Stomach (tissue), 8 donors: ENCODE measurements at regions not wholly inside any gene's neighbourhood (a gene's known extent, or its start where the extent isn't known, plus 50 kb on each side); places are given as distances from the start of the nearest gene placed in this dataset.

Source experiments
- DNase-seq, 2 donors: peaks; one replicate each; pipeline versions ENCODE4 v3.0.0 to v3.0.0-alpha.2; 2013 to 2019
- H3K27ac ChIP-seq, 5 donors: fragments of 200-600 bp in 4 of 5; sonication (generic) in 4 of 5; one replicate each; pipeline ENCODE4 v1.5.1; 2013 to 2019; ENCODE audit warnings: mild to moderate bottlenecking in 1 of 5, moderate library complexity in 1 of 5
- H3K27me3 ChIP-seq, 3 donors: fragments of 200-600 bp; sonication (generic); one replicate each; pipeline ENCODE4 v1.5.1; 2017 to 2019; ENCODE audit warnings: mixed run types in 1 of 3
- H3K36me3 ChIP-seq, 4 donors: fragments of 200-600 bp; sonication (generic); 1 replicate in 3 of 4; 2 replicates in 1 of 4; pipeline ENCODE4 v1.5.1; 2016 to 2019
- H3K4me1 ChIP-seq, 4 donors: fragments of 200-600 bp; sonication (generic); one replicate each; pipeline ENCODE4 v1.5.1; 2016 to 2019
- H3K4me3 ChIP-seq, 4 donors: fragments of 200-600 bp; sonication (generic) in 3 of 4; one replicate each; pipeline ENCODE4 v1.5.1; 2016 to 2019; ENCODE audit warnings: mild to moderate bottlenecking in 1 of 4
- H3K9me3 ChIP-seq, 4 donors: fragments of 200-600 bp; sonication (generic); one replicate each; pipeline ENCODE4 v1.5.1; 2016 to 2019
- CTCF ChIP-seq, 7 experiments: fragments of 450-650 bp in 4 of 7; fragments of 200-600 bp in 3 of 7; sonication (generic) in 3 of 7; IDR thresholded peaks; one replicate each; pipeline ENCODE4 v1.5.1; 2016 to 2019; ENCODE audit warnings: antibody characterized with exemption in 7 of 7, control low read depth in 2 of 7, mild to moderate bottlenecking in 1 of 7
- EP300 ChIP-seq: sonication (generic); formaldehyde crosslinking; IDR thresholded peaks from one replicate; pipeline ENCODE4 v1.6.1; 2017; ENCODE audit warnings: antibody characterized with exemption
- POLR2A ChIP-seq, 4 donors: fragments of 450-650 bp; IDR thresholded peaks; one replicate each; pipeline ENCODE4 v1.6.1; 2016; ENCODE audit warnings: antibody characterized with exemption in 4 of 4, control low read depth in 2 of 4, mild to moderate bottlenecking in 1 of 4, moderate library complexity in 1 of 4
- POLR2AphosphoS5 ChIP-seq, 3 donors: sonication (generic); formaldehyde crosslinking; IDR thresholded peaks; one replicate each; pipeline ENCODE4 v1.6.1; 2016; ENCODE audit warnings: antibody characterized with exemption in 3 of 3
- WGBS, 5 donors: extraction: QIAGEN DNeasy Blood & Tissue Kit in 3 of 5; methylation state at CpG; one replicate each; pipeline versions ENCODE4 v1.1.5 to v1.1.7; 2013 to 2018; 5-methylcytosine and 5-hydroxymethylcytosine counted together
- intact Hi-C: fragments of 100-400 bp; cut with DNase I; formaldehyde crosslinking; loops from one replicate; pipeline ENCODE4 v1.15.1; 2023; ENCODE audit warnings: low total_unique reads
- donor health status: healthy with polysubstance abuse.
- donor health status: Bipolar disorder and iron deficiency.
- donor health status: healthy.

- intact Hi-C loops, result no loop called here
- WGBS, 5 donors, result 55 to 81% (median 74%) methylated on average over 3 of the region's 3 CpGs
Measured at GRCh38 chr6:86471791-86472190, 465.5 kb upstream of the HTR1E start.

GRCh38 chr6:86459978-86460377, 477.4 kb upstream of the HTR1E start:
- Histone ChIP-seq H3K4me1 (no peaks in the 10 kb centered on the region), H3K36me3 (no peaks in the 10 kb centered on the region), H3K27ac (no peak overlapping the region), H3K27me3 (no peaks in the 10 kb centered on the region), H3K4me3 (no peak overlapping the region), H3K9me3 (no peaks in the 10 kb centered on the region)
- TF ChIP-seq POLR2AphosphoS5 (IDR thresholded peaks at IDR 0.05) (no peak), EP300 (no peak), CTCF (IDR thresholded peaks at IDR 0.05) (no peak), POLR2A (IDR thresholded peaks at IDR 0.05) (no peak)
- WGBS, 5 donors, result 50 to 71% (median 65%) methylated on average over 4 of the region's 4 CpGs
- intact Hi-C loops, result no loop called here
- no peak for DNase-seq

More at GRCh38 chr6:86471791-86472190, 465.5 kb upstream of the HTR1E start:
- Histone ChIP-seq H3K36me3 (no peaks in the 10 kb centered on the region), H3K27ac (no peak overlapping the region), H3K27me3 (no peaks in the 10 kb centered on the region), H3K9me3 (peaks cover 0 to 3% (median 0%) of the 10 kb centered on the region in 4 donors), H3K4me3 (no peak overlapping the region), H3K4me1 (no peaks in the 10 kb centered on the region)
- no peak for DNase-seq
- TF ChIP-seq POLR2A (IDR thresholded peaks at IDR 0.05) (no peak), EP300 (no peak), POLR2AphosphoS5 (IDR thresholded peaks at IDR 0.05) (no peak), CTCF (IDR thresholded peaks at IDR 0.05) (no peak)

- peak in 1 of 2 donors; percentile 16 for DNase-seq
- intact Hi-C loops, result no loop called here
- H3K36me3 ChIP-seq, result no peaks in the 10 kb centered on the region
- no peaks in the 10 kb centered on the region for H3K27me3 ChIP-seq
- no peak overlapping the region for H3K27ac ChIP-seq
- no peak overlapping the region for H3K4me3 ChIP-seq
- no peak for TF ChIP-seq EP300
- TF ChIP-seq POLR2A (IDR thresholded peaks at IDR 0.05), result no peak
- TF ChIP-seq POLR2AphosphoS5 (IDR thresholded peaks at IDR 0.05), result no peak
- no peak for TF ChIP-seq CTCF (IDR thresholded peaks at IDR 0.05)
- no peaks in the 10 kb centered on the region for H3K4me1 ChIP-seq
- H3K9me3 ChIP-seq, result peaks cover 0 to 15% (median 6%) of the 10 kb centered on the region in 4 donors
Measured at GRCh38 chr6:86456821-86457220, 480.5 kb upstream of the HTR1E start.

GRCh38 chr6:86453232-86453631, 484.1 kb upstream of the HTR1E start:
- no peak for TF ChIP-seq POLR2A (IDR thresholded peaks at IDR 0.05)
- no peak for TF ChIP-seq POLR2AphosphoS5 (IDR thresholded peaks at IDR 0.05)
- TF ChIP-seq CTCF (IDR thresholded peaks at IDR 0.05), result no peak
- TF ChIP-seq EP300, result no peak
- H3K9me3 ChIP-seq, result peaks cover 0 to 15% (median 6%) of the 10 kb centered on the region in 4 donors
- no peaks in the 10 kb centered on the region for H3K27me3 ChIP-seq
- no peak for DNase-seq
- no peak overlapping the region for H3K27ac ChIP-seq
- H3K4me3 ChIP-seq, result no peak overlapping the region
- 19 to 44% (median 26%) methylated on average over 1 of the region's 1 CpG for WGBS, 5 donors
- no peaks in the 10 kb centered on the region for H3K36me3 ChIP-seq
- H3K4me1 ChIP-seq, result no peaks in the 10 kb centered on the region
- intact Hi-C loops, result no loop called here
